ENCODE measurements at regions not wholly inside any gene's neighbourhood (a gene's known extent, or its start where the extent isn't known, plus 50 kb on each side); places are given as distances from the start of the nearest gene placed in this dataset.
"Not testable (repeated sequence)": the region's sequence is repeated elsewhere in the genome, so short reads cannot be mapped to it uniquely, and the experiment has no call there.

- no peak for DNase-seq (ENCODE audit: low spot score)
- TF ChIP-seq CTCF (IDR thresholded peaks at IDR 0.05; ENCODE audit: extremely low read depth, missing control alignments): no peak
Measured at GRCh38 chr9:85339338-85339737, 402.4 kb downstream of the AGTPBP1 start.

GRCh38 chr9:85334228-85334627 is 407.5 kb downstream of the AGTPBP1 start:
- no peak for DNase-seq (ENCODE audit: low spot score)
- no peak for TF ChIP-seq CTCF (IDR thresholded peaks at IDR 0.05; ENCODE audit: extremely low read depth, missing control alignments)

- no peak for DNase-seq (ENCODE audit: low spot score)
- no peak for TF ChIP-seq CTCF (IDR thresholded peaks at IDR 0.05; ENCODE audit: extremely low read depth, missing control alignments)
Measured at GRCh38 chr9:85332487-85332886, 409.3 kb downstream of the AGTPBP1 start.

GRCh38 chr9:85331626-85332025 is 410.1 kb downstream of the AGTPBP1 start:
- no peak for DNase-seq (ENCODE audit: low spot score)
- no peak for TF ChIP-seq CTCF (IDR thresholded peaks at IDR 0.05; ENCODE audit: extremely low read depth, missing control alignments)

- no peak for TF ChIP-seq CTCF (IDR thresholded peaks at IDR 0.05; ENCODE audit: extremely low read depth, missing control alignments)
- DNase-seq (ENCODE audit: low spot score): no peak
Measured at GRCh38 chr9:85322592-85322991, 419.2 kb downstream of the AGTPBP1 start.

GRCh38 chr9:85321561-85321960 is 420.2 kb downstream of the AGTPBP1 start:
- no peak for TF ChIP-seq CTCF (IDR thresholded peaks at IDR 0.05; ENCODE audit: extremely low read depth, missing control alignments)
- no peak for DNase-seq (ENCODE audit: low spot score)

GRCh38 chr9:85319936-85320656 is 421.7 kb downstream of the AGTPBP1 start:
- no peak for DNase-seq (ENCODE audit: low spot score)
- no peak for TF ChIP-seq CTCF (IDR thresholded peaks at IDR 0.05; ENCODE audit: extremely low read depth, missing control alignments)

GRCh38 chr9:85315535-85315934 is 426.2 kb downstream of the AGTPBP1 start:
- DNase-seq (ENCODE audit: low spot score): not testable (repeated sequence)
